Omental fat pad (tissue), 3 donors: ENCODE measurements at regions not wholly inside any gene's neighbourhood (a gene's known extent, or its start where the extent isn't known, plus 50 kb on each side); places are given as distances from the start of the nearest gene placed in this dataset.

Experiments used
- ATAC-seq: fragments of 150-250 bp; one replicate; pipeline ENCODE4 v1.9.1; 2016; ENCODE audit warnings: mild to moderate bottlenecking, moderate library complexity; ENCODE audit not compliant: low FRiP score
- DNase-seq: peaks from one replicate; pipeline ENCODE4 v3.0.0-alpha.2; 2019; ENCODE audit warnings: low spot score
- CTCF ChIP-seq, 3 donors: fragments of 450-650 bp; IDR thresholded peaks; one replicate each; pipeline ENCODE4 v1.5.1; 2016 to 2017; ENCODE audit warnings: antibody characterized with exemption in 3 of 3, mild to moderate bottlenecking in 3 of 3, moderate library complexity in 2 of 3

DNA sequence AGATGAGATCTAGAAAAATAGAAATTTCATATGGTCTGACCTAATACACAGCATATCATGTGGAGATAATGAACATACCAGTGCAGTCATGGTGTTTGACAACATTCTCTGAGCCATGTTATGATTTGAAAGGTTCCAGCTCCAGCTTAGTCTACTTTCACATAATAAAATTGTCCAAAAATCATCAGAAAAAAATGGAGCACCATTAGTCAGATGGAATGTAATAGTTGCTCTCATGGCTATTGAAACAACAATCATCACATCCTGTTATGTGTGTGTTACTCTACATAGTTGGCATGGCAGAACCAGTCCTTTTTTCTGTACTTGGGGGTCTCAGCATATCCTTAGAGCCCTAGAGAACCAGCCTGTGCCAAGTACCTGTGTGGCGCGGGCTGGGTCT lies 678.9 kb upstream of the FANCL start:
- ATAC-seq: no peak
- no peak for DNase-seq
- no peak for TF ChIP-seq CTCF (IDR thresholded peaks at IDR 0.05)

GRCh38 chr2:58919316-58919715 lies 678.2 kb upstream of the FANCL start:
- no peak for DNase-seq
- no peak for ATAC-seq
- no peak for TF ChIP-seq CTCF (IDR thresholded peaks at IDR 0.05)

DNA sequence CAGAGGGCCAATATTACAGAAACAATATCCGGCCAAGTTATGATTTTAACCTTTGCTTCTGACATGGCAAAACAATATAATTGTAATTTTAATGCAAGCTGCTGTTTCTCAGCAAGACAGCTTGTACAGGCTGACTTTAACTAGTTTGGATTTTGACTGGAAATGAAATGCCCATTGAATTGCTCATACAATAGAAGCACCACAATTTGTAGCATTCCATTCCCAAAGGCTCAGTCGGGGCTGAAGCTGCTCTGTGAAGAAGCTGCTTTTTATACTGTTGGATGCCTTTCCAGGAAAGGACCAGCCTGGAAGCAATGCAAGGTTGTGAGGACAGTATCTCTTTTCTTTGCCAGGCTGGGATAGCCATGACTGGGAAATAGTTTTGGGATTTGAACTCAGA lies 677.0 kb upstream of the FANCL start:
- no peak for DNase-seq
- no peak for ATAC-seq

DNA sequence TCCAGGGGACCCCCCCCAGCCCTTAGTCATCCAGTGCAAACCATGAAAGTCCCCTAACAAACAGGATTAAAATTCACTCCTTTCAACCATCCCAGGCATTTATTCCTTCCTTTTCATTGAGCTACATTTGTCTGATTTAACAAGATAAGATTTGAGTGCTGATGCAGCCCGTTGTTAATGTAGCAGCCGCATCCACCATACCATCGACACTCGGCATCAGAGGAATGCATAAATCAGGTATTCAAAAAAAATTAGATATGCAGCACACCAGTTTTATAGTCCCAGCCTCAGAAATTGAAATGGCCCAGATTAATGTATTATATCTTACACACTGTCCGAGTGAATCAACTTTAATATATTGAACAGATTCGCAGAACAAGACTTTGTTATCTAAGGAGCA lies 676.5 kb upstream of the FANCL start:
- ATAC-seq: no peak
- no peak for TF ChIP-seq CTCF (IDR thresholded peaks at IDR 0.05)
- no peak for DNase-seq

More for the DNA sequence above, 677.0 kb upstream of the FANCL start:
- TF ChIP-seq CTCF (IDR thresholded peaks at IDR 0.05): no peak

DNA sequence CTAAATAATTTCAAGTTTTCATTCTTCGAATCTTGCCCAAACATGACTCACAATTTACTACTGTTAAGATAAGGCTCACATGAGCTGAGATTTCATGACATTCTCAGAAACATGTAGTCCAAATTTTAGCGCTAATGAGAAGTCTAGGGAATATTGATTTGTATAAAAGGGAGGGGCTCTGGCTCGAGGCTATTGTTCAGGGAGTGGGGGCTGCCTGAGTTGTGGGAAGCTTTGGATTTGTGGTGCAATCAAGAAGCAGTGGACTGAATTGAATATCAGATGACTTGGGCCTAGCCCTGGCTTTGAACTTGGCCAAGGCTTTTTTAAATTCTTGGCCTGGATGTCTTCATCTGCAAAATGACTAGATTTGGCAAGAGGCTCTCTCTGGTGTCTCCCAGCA lies 674.9 kb upstream of the FANCL start:
- ATAC-seq: peak; percentile 78
- no peak for DNase-seq

GRCh38 chr2:58914733-58915505 lies 673.8 kb upstream of the FANCL start:
- TF ChIP-seq CTCF (IDR thresholded peaks at IDR 0.05): no peak
- no peak for ATAC-seq

More for the DNA sequence above, 674.9 kb upstream of the FANCL start:
- no peak for TF ChIP-seq CTCF (IDR thresholded peaks at IDR 0.05)

DNA sequence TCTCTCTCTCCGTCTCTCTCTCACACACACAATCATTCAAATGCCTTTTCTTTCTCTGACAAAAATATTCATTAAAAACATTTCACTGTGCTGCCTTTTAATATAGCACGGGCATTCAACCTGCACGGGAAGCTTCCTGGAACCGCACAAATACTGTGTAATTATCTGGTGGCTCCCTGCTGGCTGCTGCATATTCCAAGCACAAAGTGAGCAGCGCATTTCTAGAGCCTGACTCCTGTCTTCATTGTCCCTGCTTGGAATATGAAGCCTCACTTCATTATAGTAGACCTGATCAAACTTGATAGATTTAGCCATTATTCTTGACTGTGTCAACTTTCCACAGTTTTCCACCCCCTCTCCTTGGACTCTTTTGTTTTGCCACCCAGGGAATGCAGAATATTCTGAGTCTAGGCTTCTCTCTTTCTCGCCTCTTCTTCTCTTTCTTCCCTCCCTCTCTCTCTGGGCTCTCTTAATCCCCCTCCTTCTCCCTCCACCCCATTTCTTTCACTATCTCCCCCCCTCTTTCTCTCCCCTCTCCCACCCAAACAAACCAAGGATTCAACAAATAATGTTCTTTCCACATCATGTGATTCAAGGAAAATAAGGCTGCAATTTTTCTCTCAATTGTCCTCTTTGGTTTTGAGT lies 672.1 kb upstream of the FANCL start:
- DNase-seq (no peak), ATAC-seq (no peak)
- TF ChIP-seq CTCF (IDR thresholded peaks at IDR 0.05): no peak

More at GRCh38 chr2:58914733-58915505, 673.8 kb upstream of the FANCL start:
- no peak for DNase-seq
